GM18519 (cell line): ENCODE measurements at regions not wholly inside any gene's neighbourhood (a gene's known extent, or its start where the extent isn't known, plus 50 kb on each side); places are given as distances from the start of the nearest gene placed in this dataset.

Experiments
- ATAC-seq: cut with Tn5 transposase; IDR thresholded peaks from one replicate; pipeline ENCODE4 v1.9.1; 2021; ENCODE audit warnings: mild to moderate bottlenecking, moderate library complexity; ENCODE audit not compliant: unreplicated experiment, low FRiP score

DNA sequence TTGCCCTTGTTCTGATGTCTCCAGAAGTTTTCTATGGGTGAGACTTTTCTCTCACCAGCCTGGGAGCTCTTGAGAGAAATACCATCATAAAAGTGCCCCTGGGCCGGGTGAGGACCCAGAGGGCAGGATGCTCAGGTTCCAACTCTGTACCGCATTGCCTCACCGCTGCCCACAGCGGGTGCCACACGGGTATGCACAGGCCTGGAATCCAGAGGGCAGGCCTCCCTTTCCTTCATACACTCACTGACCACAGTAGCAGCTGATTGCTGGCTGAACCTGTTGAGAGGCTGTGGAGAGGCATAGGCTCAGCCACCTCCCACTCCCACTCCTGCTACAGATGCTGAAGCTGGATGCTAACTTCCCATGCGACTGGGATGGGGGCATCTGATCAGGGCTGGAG lies 293.8 kb downstream of the CYP26B1 start:
- ATAC-seq = no peak

DNA sequence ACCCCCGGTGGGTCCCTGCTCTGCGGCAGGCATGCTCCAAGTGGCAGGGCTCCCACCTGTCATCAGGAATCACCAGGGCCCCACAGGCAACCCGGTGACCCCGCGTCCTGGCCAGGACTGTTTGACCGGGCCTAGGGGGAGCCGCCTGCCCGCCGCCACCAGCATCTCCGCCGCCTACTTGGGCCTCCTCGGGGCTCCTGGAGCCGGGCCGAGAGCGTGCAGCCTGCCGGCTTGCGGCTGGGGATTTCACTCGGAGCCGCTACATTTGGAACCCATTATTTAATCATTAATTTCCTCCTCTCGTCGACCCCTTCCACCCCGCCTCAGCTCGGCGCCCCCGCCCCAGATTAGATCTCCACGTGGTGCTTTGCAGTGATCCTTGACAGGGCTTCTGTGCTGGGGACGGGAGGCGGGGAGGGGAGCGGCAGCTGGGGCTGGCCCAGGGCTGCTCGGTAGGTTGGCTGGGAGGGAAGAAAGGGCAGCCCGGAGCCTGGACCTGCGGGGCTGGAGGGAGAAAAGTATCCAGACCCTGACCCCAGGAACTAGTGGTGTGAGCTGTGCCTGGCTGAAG lies 295.4 kb downstream of the CYP26B1 start:
- no peak for ATAC-seq

DNA sequence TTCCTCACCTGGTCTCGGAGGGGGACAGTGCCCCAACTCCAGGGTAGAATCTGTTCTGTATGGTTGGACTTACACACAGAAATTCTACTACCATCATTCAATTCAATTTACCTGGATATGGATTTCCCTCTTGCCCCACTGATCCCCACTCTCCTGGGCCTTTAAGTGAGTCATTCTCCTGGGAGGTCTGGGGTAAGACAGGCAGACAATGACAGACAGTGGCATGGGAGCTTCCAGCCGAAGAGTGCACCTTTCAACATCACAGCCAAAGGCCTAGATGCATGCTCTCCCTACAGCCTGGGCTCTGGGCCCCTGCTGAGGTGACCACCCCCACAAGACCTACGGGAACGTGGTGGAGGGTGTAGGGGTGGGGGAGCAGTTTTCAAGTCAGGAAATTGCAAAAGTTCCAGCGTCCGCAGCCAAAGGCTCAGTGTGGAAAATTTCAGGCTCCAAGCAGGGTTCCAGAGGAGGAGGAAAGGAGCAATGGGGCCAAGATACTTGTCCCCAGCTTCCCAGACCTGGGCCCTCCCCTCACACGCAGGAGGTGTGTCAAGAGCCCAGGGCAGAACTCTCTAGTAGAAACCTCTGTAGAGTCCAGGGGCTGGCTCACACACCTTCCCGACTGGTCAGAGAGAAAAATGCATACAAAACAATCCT lies 296.4 kb downstream of the CYP26B1 start:
- ATAC-seq = no peak

DNA sequence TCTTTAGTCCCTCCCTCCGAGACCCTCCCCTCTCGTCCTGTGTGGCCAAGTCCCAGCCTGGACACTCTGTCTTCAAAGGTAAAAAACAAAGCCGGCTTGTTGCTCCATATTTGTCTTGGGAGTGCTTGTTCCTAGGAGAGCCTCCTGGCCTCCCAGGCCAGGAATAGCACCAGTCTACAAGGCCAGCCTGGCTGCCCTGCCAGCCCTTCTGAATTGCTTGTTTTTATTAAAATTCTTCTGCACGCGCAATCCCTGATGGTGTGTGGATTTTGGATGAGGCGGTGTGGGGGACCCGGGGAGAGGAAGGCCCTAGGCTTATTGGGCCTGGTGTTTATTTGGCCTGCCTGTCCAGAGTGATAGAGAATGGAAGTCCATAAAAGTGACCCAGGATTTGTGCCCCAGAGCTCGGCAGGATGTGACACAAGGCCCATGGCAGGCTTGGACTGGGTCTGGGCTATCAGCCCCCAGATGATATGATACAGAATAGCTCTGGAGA lies 297.3 kb downstream of the CYP26B1 start:
- no peak for ATAC-seq

DNA sequence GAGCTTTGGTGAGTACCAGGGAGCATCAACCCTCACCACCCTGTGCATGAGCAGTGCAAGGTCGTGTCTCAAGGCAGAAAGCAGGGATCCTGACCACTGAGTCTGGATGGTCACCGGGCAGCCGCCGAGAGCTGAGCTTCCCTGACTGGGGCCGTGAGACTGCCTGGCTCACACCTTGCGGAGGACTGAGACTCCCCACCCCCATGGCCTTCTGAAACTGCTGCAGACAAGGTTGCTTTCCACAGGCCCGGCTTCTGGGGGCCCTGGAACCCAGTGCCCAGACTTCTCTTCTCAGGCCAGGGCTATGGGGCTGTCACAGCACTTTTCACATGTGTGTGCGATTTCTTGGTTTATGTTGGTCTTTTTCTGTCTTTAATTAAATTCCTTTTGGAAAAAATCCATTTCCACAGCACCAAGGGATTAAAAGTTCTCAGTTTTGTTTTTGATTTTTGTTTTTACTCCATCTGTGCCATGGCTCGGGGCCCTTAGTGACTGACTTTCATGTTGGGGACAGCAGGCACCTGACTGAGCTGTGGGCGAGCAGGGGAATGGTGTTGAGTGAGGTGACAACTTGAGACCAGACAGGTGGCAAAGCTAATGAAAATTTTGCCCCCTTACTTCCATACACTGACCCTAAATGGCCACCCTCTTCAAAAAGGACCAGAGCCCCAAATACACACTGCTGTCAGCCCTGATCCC lies 297.9 kb downstream of the CYP26B1 start:
- no peak for ATAC-seq

DNA sequence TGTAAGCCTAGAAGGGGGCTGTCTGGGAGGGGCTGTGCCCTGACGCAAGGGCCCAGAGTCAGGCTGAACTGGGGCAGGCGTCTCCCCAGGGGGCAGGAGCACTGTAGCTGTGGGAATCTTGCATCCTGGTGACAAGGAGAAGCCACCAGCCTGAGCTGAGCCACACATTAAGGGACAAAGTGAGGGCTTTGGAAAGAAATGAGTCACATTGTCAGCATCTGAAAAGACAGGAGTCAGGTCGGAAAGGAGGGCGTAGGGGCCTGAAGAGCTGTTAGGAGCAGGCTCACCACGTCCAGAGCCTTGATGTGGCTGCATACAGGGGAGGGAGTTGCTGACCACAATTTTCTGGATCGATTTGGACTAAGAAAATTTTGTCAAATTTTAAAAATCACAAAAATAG lies 298.6 kb downstream of the CYP26B1 start:
- no peak for ATAC-seq

DNA sequence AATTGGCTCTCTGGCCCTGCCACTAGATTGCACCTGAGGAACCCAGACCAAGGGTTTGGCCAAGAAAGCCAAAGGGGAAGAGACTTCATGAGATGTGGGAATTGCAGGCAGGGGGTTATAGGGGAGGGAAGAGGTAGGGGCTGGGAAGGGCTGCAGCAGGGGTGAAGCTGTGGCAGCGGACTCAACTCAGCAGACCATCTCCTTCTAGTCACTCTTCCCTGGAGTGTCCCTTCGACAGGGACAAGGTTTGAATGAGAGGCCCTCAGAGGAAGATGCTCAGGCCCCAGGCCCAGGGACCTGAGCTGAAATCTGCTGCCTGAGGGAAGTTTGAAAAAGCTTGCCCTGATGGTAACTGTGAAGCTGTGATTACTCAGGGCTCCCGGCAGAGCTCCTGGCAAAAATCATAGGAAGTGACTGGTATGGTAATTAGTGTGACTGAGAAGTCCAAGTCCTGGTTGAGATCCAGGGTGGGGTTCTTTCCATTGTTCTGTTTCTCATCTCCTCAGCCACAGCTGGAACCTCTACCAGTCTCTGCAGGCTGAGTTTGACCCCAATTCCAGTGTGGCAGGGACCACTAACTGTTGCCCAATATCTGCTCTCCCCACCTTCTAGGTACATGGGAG lies 300.9 kb downstream of the CYP26B1 start:
- ATAC-seq = no peak

DNA sequence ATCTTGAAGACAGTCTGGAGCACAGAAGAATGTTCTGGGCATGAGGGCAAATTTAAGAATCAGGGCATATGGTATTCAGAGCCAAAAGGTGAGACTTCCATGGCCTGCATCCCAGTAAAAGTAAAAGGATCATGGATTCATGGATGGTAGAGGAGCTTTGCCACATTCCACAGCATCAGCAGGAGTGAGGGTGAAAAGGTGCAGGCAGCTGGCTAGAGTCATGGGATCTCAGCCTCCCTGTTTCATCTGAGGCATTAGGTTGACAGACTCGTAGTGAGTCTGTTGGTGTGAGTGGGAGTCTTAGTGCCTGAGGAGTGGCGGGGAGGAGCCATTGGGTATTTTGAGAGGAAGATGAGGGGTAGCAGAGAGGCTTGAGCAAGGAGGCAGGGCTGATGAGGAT lies 301.6 kb downstream of the CYP26B1 start:
- ATAC-seq = no peak

DNA sequence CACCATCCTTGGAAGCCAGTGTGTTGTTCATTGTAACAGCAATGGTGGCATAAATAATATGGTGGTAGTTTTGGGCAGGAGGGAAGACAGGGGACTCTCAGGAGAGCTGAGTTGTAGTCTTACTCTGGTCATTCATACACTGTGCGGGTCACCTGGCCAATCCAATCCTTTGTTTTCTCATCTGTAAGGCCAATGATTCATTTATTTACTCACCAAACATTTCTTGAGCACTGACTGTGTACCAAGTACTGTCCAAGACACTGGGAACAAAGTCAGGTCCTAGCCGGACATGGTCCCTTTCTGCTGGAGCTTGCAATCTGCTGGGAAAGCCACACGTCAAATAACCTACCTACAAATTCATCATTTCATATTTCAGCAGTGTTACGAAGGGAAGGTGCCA lies 302.7 kb downstream of the CYP26B1 start:
- no peak for ATAC-seq

DNA sequence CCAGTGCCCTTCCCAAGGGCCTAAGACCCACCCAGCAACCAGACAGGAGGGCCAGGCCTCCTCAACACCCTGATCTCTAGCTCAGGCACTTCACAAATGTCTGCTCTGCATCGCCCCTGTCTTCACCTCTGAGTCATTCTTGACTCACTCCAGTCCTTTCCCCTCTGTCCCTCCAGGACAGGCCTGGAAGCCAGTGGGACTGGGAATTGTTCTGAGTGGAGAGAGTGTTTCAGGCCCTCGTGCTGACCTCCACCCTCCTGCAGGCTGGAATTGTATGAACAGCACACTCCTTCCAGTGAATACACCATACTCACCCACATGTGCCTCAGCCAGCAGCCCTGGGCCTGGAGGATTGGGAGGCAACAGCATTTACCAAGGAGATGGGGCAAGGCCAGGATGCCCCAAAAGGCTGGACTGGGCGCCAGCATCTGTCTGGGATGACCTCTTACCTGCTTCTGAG lies 304.2 kb downstream of the CYP26B1 start:
- ATAC-seq = no peak

DNA sequence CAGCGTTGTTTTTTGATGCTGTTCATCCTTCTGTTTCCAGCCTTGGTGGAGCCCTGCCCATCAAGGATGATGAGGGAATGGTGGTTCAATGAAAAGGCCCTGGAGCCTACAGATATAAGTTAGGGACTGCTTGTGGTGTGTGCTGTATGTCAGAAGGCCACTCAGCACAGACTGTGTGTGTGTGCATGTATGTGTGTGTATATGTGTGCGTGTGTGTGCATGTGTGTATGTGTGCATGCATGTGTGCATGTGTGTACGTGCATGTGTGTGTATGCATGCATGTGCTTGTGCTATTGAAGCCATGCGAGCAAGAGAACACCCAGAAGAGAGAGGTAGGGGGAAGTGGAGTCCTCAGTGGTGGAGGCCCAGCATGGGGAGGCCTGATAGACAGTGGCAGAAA lies 304.9 kb downstream of the CYP26B1 start:
- ATAC-seq = no peak

DNA sequence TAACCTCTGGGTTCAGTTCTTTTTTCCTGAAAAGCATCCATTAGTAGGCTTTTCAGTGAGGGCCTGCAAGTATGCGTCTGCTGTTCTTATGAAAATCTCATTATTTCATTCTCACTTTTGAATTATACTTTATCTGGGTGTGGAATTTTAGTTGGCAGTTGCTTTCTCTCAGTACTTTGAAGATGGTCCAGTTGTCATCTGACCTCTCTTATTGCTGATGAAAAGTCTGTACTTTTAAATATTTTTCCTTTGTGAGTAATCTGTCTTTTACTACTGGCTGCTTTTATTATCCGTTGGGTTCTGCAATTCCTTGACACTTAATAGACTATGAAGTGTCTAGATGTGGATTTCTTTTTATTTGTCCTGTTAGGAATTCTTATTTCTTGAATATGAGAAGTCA lies 307.8 kb downstream of the CYP26B1 start:
- ATAC-seq = no peak

DNA sequence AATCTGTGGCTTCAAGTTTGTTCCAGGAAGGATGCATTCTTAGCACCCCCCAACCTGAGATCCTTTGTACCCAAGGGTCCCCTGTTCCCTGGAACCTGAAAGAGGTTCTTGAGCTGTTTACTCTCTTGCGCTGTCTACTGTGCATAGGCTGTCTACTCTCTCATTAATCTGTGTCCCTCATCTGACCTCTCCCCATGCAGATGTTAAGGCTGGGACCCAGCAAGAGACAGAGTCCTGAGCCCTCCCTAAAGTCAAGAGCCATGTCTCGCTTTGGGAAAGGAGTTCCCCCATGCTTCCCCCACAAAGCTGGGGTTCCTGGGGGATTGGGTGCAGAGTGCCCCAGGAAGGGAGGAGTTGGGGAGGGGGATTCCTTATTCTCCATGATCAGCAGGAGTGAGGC lies 312.9 kb downstream of the CYP26B1 start:
- ATAC-seq = no peak

DNA sequence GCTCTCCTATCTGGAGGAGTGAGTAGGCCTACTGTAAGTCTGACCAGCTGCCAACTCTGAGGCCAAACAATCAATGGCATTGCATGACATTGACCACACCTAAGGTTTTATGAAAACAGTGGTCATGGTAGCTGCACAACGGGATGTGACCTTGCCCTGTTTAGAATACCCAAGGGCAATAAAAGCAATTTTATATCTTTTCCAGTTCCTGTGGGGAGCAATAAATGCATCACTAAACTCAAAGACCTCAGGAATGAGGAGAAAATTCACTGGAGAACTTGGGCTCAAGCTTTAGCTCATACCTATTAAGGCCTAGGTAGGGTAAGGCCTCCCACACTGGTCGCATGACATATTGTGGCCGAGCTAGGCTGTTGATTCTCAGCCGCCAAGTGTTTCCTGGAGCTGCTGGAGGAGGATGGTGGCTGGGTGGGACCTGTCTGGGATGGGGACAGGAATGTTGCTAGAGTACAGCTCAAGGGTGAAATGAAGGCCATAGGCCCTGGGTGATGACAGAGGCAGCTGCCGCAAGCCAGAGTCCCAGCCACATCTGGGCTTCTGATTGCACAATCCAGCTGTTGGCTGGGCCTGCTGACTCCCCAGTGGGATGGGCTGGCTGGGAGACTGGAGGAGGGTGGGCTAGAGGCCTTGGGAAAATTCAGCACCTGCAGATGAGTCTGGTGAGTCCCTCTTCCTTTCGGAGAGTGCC lies 313.7 kb downstream of the CYP26B1 start:
- ATAC-seq = no peak

DNA sequence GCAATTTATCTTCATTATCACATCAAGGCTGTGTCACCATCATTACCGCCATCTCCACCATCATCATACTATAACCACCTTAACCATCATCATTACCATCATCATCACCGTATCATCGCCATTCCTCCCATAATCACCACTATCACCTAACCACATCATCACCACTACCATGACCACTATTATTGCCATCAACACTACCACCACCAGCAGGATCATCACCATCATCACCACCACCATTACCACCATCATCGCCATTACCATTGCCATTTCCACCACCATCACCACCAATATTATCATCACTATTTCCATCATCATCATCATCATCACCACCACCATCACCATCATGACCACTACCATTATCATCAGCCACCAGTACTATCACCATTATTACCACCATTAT lies 314.4 kb downstream of the CYP26B1 start:
- ATAC-seq = no peak

DNA sequence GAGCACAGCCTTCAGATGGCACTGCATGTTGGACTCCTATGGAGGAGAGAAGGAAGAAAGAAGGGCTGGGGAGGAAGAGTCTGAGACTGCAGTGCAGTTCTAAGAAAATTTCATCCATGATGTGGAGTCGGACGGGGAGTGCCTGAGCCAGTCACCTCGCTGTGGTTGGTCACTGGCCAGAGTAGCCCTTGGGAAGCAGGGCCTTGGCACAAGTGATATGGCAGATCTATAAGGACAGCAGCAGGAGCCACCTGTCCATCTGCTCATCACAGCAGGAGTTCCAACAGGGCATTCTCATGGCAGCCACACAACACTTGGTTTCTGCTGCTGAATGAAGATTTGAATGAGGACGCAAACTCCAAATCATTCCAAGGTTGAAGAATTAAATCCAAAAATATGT lies 314.8 kb downstream of the CYP26B1 start:
- no peak for ATAC-seq

DNA sequence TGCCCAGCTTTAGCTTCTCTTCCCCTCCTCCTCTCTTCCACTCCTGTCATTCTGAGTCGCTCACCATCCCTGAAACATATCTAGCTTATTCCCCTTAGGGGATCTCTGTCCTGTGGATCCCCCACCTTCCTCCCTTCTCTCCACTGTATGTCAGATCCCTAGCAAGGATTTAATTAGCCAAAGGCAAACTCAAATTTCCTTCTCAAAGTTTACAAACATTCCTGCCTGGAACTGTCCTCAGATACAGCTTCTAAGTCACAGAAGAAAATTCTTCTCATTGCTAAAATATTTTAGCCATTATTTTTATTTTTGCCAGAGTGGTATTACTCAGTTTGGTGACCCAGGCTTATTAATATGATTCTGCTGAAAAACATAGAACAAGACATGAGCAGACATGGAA lies 315.3 kb downstream of the CYP26B1 start:
- no peak for ATAC-seq

DNA sequence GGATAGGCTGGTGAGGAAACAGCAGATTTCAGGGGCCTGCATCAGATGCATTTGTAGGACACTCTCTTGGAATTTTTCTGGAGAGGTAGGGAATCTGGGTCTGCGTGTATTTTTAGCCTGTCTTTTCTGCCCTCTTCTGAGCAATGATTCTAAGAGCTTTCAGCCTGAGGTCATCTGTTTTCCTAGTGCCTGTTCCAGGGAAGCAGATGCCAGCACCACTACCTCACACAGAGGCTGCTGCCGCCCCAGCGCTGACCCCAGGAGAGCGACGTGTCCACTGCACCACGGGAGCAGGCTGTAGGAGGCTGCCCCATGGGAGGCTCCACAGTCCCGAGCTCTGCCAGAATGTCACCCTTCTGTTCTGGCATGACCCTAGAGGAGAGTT lies 316.5 kb downstream of the CYP26B1 start:
- ATAC-seq = no peak

DNA sequence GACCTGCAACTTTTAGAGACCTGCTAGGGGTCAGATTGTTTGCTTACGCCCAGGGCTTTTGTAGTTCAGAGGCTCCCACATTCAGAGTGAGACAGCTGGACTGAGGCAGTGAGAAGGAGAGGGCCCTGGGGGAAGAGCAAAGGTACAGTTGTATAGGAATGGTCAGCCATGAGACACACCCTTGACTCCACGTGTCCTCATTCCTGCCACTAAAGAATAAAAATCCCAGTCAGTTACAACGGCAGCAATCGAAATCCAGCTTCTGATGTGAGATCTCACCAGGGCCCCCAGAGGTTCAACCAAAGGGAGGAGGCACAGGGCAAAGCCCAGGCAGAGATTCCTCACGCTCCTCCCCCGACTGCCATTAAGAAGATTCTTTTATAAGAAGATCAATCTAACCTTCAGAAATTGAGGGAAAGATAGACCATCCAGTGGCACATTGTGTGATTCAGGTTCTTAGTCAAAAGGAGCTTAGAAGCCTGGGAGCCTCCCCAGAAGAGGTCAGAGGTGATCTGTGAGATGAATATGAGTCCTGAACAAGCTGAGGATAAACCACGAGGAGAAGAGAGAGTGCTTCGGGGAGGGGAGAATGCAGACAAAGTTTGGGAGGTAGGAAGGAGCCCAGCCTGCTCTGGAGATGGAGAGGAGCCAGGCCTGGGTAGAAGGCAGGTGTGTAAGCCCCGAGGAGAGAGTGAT lies 317.0 kb downstream of the CYP26B1 start:
- no peak for ATAC-seq

DNA sequence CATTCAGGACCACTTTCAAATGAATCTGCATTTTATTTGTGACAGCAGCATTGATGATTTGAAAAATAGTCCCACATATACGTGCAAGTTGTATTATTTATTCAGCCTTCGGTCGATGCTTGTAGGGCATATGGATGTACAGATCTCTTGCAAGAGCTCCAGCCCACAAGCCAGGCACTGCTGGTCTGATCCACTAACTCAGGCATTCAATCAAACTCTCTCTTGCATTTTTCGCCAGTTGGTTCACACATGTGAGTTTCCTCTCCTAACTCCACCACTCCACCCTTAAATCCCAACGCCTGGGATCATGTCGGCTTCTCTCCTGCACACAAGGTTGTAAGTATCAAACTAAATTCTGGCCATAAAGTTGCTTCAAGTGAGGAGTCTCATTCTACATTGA lies 318.7 kb downstream of the CYP26B1 start:
- no peak for ATAC-seq
